GM19467 (cell line): ENCODE measurements at regions not wholly inside any gene's neighbourhood (a gene's known extent, or its start where the extent isn't known, plus 50 kb on each side); places are given as distances from the start of the nearest gene placed in this dataset.
"Not testable (repeated sequence)": the region's sequence is repeated elsewhere in the genome, so short reads cannot be mapped to it uniquely, and the experiment has no call there.

Experiments
- ATAC-seq: cut with Tn5 transposase; IDR thresholded peaks from one replicate; pipeline ENCODE4 v1.9.1; 2021; ENCODE audit warnings: mild to moderate bottlenecking, moderate library complexity; ENCODE audit not compliant: unreplicated experiment

GRCh38 chr2:175371378-175371777, 189.9 kb upstream of the ATP5MC3 start:
- no peak for ATAC-seq

GRCh38 chr2:175366815-175367214, 185.3 kb upstream of the ATP5MC3 start:
- peak; percentile 73 for ATAC-seq

GRCh38 chr2:175363699-175364098, 182.2 kb upstream of the ATP5MC3 start:
- no peak for ATAC-seq

GRCh38 chr2:175362331-175362730, 180.8 kb upstream of the ATP5MC3 start:
- no peak for ATAC-seq

GRCh38 chr2:175359710-175360109, 178.2 kb upstream of the ATP5MC3 start:
- ATAC-seq: no peak

- no peak for ATAC-seq
These were observed 175.4 kb upstream of the ATP5MC3 start for GRCh38 chr2:175356901-175357300.

- ATAC-seq: no peak
These were observed 173.7 kb upstream of the ATP5MC3 start for GRCh38 chr2:175355246-175355645.

- ATAC-seq: no peak
These were observed 171.8 kb upstream of the ATP5MC3 start for GRCh38 chr2:175353275-175353674.

- ATAC-seq: no peak
These were observed 170.0 kb upstream of the ATP5MC3 start for GRCh38 chr2:175351512-175351911.

- ATAC-seq: no peak
These were observed 168.6 kb upstream of the ATP5MC3 start for GRCh38 chr2:175350105-175350504.

- ATAC-seq: no peak
These were observed 160.6 kb upstream of the ATP5MC3 start for GRCh38 chr2:175342085-175342484.

GRCh38 chr2:175330195-175330594, 148.7 kb upstream of the ATP5MC3 start:
- no peak for ATAC-seq

- no peak for ATAC-seq
These were observed 145.3 kb upstream of the ATP5MC3 start for GRCh38 chr2:175326801-175327200.

- ATAC-seq: not testable (repeated sequence)
These were observed 144.7 kb upstream of the ATP5MC3 start for GRCh38 chr2:175326164-175326563.

- no peak for ATAC-seq
These were observed 141.7 kb upstream of the ATP5MC3 start for GRCh38 chr2:175323162-175323561.

GRCh38 chr2:175318542-175318941, 137.0 kb upstream of the ATP5MC3 start:
- no peak for ATAC-seq

- ATAC-seq: no peak
These were observed 136.2 kb upstream of the ATP5MC3 start for GRCh38 chr2:175317751-175318150.

GRCh38 chr2:175312137-175312536, 130.6 kb upstream of the ATP5MC3 start:
- no peak for ATAC-seq

GRCh38 chr2:175310813-175311504, 129.4 kb upstream of the ATP5MC3 start:
- ATAC-seq: no peak

- ATAC-seq: peak; percentile 60
These were observed 128.3 kb upstream of the ATP5MC3 start for GRCh38 chr2:175309799-175310198.

- ATAC-seq: no peak
These were observed 126.5 kb upstream of the ATP5MC3 start for GRCh38 chr2:175308005-175308404.

- ATAC-seq: no peak
These were observed 123.0 kb upstream of the ATP5MC3 start for GRCh38 chr2:175304541-175304940.

- ATAC-seq: no peak
These were observed 112.3 kb upstream of the ATP5MC3 start for GRCh38 chr2:175293776-175294175.
